SK-N-MC (cell line): ENCODE measurements at regions not wholly inside any gene's neighbourhood (a gene's known extent, or its start where the extent isn't known, plus 50 kb on each side); places are given as distances from the start of the nearest gene placed in this dataset.
"Not testable (repeated sequence)": the region's sequence is repeated elsewhere in the genome, so short reads cannot be mapped to it uniquely, and the experiment has no call there.

Experiments
- DNase-seq: peaks from one replicate; pipeline ENCODE4 v3.0.0-alpha.2; 2011; ENCODE audit warnings: low read depth, low spot score
- H3K27ac ChIP-seq: fragments of 200-600 bp; sonication (generic); 2 replicates; pipeline ENCODE4 v1.5.1; 2016; ENCODE audit warnings: mixed run types
- H3K36me3 ChIP-seq: fragments of 200-600 bp; sonication (generic); 2 replicates; pipeline ENCODE4 v1.6.1; 2017; ENCODE audit warnings: antibody characterized with exemption, low read length, mixed read lengths; ENCODE audit not compliant: insufficient read depth
- H3K4me3 ChIP-seq: fragments of 200-600 bp; sonication (generic); 2 replicates; pipeline ENCODE4 v1.5.1; 2016
- H3K9ac ChIP-seq: fragments of 200-600 bp; sonication (generic); 2 replicates; pipeline ENCODE4 v1.8.0; 2017; ENCODE audit warnings: mixed run types, mixed read lengths; ENCODE audit not compliant: insufficient read length
- H3K9me3 ChIP-seq: fragments of 200-600 bp; sonication (generic); 2 replicates; pipeline ENCODE4 v1.6.1; 2017; ENCODE audit warnings: low read depth, mild to moderate bottlenecking, antibody characterized with exemption, low read length, moderate library complexity, mixed read lengths
- EZH2 ChIP-seq: fragments of 200-600 bp; sonication (generic); IDR thresholded peaks from one replicate; pipeline ENCODE4 v1.6.1; 2017; ENCODE audit warnings: antibody characterized with exemption
- FOXP2 ChIP-seq: optimal IDR thresholded peaks from 2 replicates; pipeline ENCODE3; 2011; ENCODE audit warnings: mild to moderate bottlenecking, moderate library complexity; ENCODE audit not compliant: insufficient read depth; ENCODE audit errors: extremely low read length, control extremely low read depth
- POLR2AphosphoS5 ChIP-seq: IDR thresholded peaks from 2 replicates; pipeline ENCODE4 v1.6.1; 2012; ENCODE audit warnings: mild to moderate bottlenecking, low read depth, low read length, borderline replicate concordance

- no peak overlapping the region for H3K9ac ChIP-seq
- no peak overlapping the region for H3K4me3 ChIP-seq
- H3K9me3 ChIP-seq = no peaks in the 10 kb centered on the region
- no peak overlapping the region for H3K27ac ChIP-seq
- no peaks in the 10 kb centered on the region for H3K36me3 ChIP-seq
- TF ChIP-seq EZH2 (no peak), FOXP2 (no peak), POLR2AphosphoS5 (no peak)
- DNase-seq = no peak
Observed at GRCh38 chr15:47035475-47036406, 681.6 kb upstream of the SEMA6D start.

GRCh38 chr15:47037003-47037402 lies 680.3 kb upstream of the SEMA6D start:
- no peaks in the 10 kb centered on the region for H3K9me3 ChIP-seq
- no peak overlapping the region for H3K27ac ChIP-seq
- DNase-seq = no peak
- no peak overlapping the region for H3K9ac ChIP-seq
- H3K4me3 ChIP-seq = no peak overlapping the region
- TF ChIP-seq FOXP2 (no peak), EZH2 (no peak), POLR2AphosphoS5 (no peak)
- H3K36me3 ChIP-seq = no peaks in the 10 kb centered on the region

GRCh38 chr15:47039225-47039624 lies 678.1 kb upstream of the SEMA6D start:
- Histone ChIP-seq H3K36me3 (no peaks in the 10 kb centered on the region), H3K27ac (no peak overlapping the region), H3K9me3 (no peaks in the 10 kb centered on the region), H3K9ac (no peak overlapping the region), H3K4me3 (no peak overlapping the region)
- TF ChIP-seq POLR2AphosphoS5 (no peak), FOXP2 (no peak), EZH2 (no peak)
- DNase-seq = no peak

GRCh38 chr15:47041301-47041700 lies 676.0 kb upstream of the SEMA6D start:
- Histone ChIP-seq H3K9me3 (no peaks in the 10 kb centered on the region), H3K27ac (no peak overlapping the region), H3K36me3 (no peaks in the 10 kb centered on the region), H3K4me3 (no peak overlapping the region), H3K9ac (no peak overlapping the region)
- DNase-seq = no peak
- TF ChIP-seq FOXP2 (no peak), POLR2AphosphoS5 (no peak), EZH2 (no peak)

- not testable (repeated sequence) for H3K36me3 ChIP-seq, H3K9me3 ChIP-seq, H3K4me3 ChIP-seq, DNase-seq, H3K9ac ChIP-seq, H3K27ac ChIP-seq
Observed at GRCh38 chr15:47047981-47048380, 669.3 kb upstream of the SEMA6D start.

GRCh38 chr15:47066392-47066791 lies 650.9 kb upstream of the SEMA6D start:
- no peak for DNase-seq
- no peak overlapping the region for H3K4me3 ChIP-seq
- no peak for TF ChIP-seq EZH2
- no peaks in the 10 kb centered on the region for H3K9me3 ChIP-seq
- H3K27ac ChIP-seq = no peak overlapping the region
- no peaks in the 10 kb centered on the region for H3K36me3 ChIP-seq
- no peak overlapping the region for H3K9ac ChIP-seq

GRCh38 chr15:47077846-47078245 lies 639.5 kb upstream of the SEMA6D start:
- H3K4me3 ChIP-seq, H3K36me3 ChIP-seq, DNase-seq, H3K27ac ChIP-seq, H3K9ac ChIP-seq, H3K9me3 ChIP-seq: not testable (repeated sequence)

- TF ChIP-seq EZH2 = no peak
- no peak for TF ChIP-seq POLR2AphosphoS5
- TF ChIP-seq FOXP2 = no peak
- H3K4me3 ChIP-seq = no peak overlapping the region
- H3K36me3 ChIP-seq = no peaks in the 10 kb centered on the region
- no peak overlapping the region for H3K9ac ChIP-seq
- no peak for DNase-seq
- no peaks in the 10 kb centered on the region for H3K9me3 ChIP-seq
- H3K27ac ChIP-seq = no peak overlapping the region
Observed at GRCh38 chr15:47095833-47096232, 621.5 kb upstream of the SEMA6D start.

- H3K9me3 ChIP-seq, DNase-seq, H3K9ac ChIP-seq, H3K27ac ChIP-seq, H3K36me3 ChIP-seq, H3K4me3 ChIP-seq: not testable (repeated sequence)
Observed at GRCh38 chr15:47098526-47098925, 618.8 kb upstream of the SEMA6D start.

- not testable (repeated sequence) for H3K9ac ChIP-seq, H3K27ac ChIP-seq, H3K4me3 ChIP-seq, H3K36me3 ChIP-seq, H3K9me3 ChIP-seq, DNase-seq
Observed at GRCh38 chr15:47099801-47100200, 617.5 kb upstream of the SEMA6D start.

- DNase-seq = peak; percentile 10
- H3K36me3 ChIP-seq, H3K9me3 ChIP-seq, H3K4me3 ChIP-seq, H3K9ac ChIP-seq, H3K27ac ChIP-seq: not testable (repeated sequence)
Observed at GRCh38 chr15:47108800-47109199, 608.5 kb upstream of the SEMA6D start.
